Trophoblast cell (in vitro differentiated cells and primary cell): ENCODE measurements at regions not wholly inside any gene's neighbourhood (a gene's known extent, or its start where the extent isn't known, plus 50 kb on each side); places are given as distances from the start of the nearest gene placed in this dataset.

Experiments used
- DNase-seq, 2 donors: peaks; one replicate each; pipeline ENCODE4 v3.0.0-alpha.2; 2016
- H2AFZ ChIP-seq: 2 replicates; pipeline ENCODE4 v1.6.1; 2013; ENCODE audit warnings: low read length, moderate library complexity, mild to moderate bottlenecking; ENCODE audit not compliant: insufficient read depth, poor library complexity
- H2AK5ac ChIP-seq: 2 replicates; pipeline ENCODE4 v1.6.1; 2013; ENCODE audit warnings: mild to moderate bottlenecking, low read length
- H2BK120ac ChIP-seq: 2 replicates; pipeline ENCODE4 v1.6.1; 2013; ENCODE audit warnings: low read length, mild to moderate bottlenecking, moderate library complexity; ENCODE audit not compliant: insufficient read depth, poor library complexity
- H2BK12ac ChIP-seq: 2 replicates; pipeline ENCODE4 v1.6.1; 2013; ENCODE audit warnings: mild to moderate bottlenecking, low read length, moderate library complexity
- H2BK5ac ChIP-seq: 2 replicates; pipeline ENCODE4 v1.6.1; 2013; ENCODE audit warnings: low read length, low read depth, moderate library complexity, mild to moderate bottlenecking; ENCODE audit not compliant: poor library complexity
- H3K14ac ChIP-seq: 2 replicates; pipeline ENCODE4 v1.6.1; 2013; ENCODE audit warnings: mild to moderate bottlenecking, low read length
- H3K18ac ChIP-seq: 2 replicates; pipeline ENCODE4 v1.6.1; 2013; ENCODE audit warnings: mild to moderate bottlenecking, low read length
- H3K23ac ChIP-seq: 2 replicates; pipeline ENCODE4 v1.6.1; 2013; ENCODE audit warnings: low read length
- H3K27ac ChIP-seq: 2 replicates; pipeline ENCODE4 v1.5.1; 2013; ENCODE audit warnings: low read depth, mild to moderate bottlenecking, inconsistent platforms, low read length, moderate library complexity
- H3K27me3 ChIP-seq: 2 replicates; pipeline ENCODE4 v1.6.1; 2013; ENCODE audit warnings: inconsistent platforms, mild to moderate bottlenecking, low read length, moderate library complexity; ENCODE audit not compliant: insufficient read depth
- H3K36me3 ChIP-seq, 2 experiments: 1 replicate in 1 of 2; 2 replicates in 1 of 2; pipeline ENCODE4 v1.6.1; 2013; ENCODE audit warnings: low read length in 2 of 2, mild to moderate bottlenecking in 2 of 2, moderate library complexity in 1 of 2; ENCODE audit not compliant: insufficient read depth in 2 of 2, control insufficient read depth in 1 of 2
- H3K4ac ChIP-seq: 2 replicates; pipeline ENCODE4 v1.6.1; 2013; ENCODE audit warnings: low read depth, mild to moderate bottlenecking, low read length, moderate library complexity
- H3K4me1 ChIP-seq, 2 experiments: 1 replicate in 1 of 2; 2 replicates in 1 of 2; pipeline ENCODE4 v1.6.1; 2013; ENCODE audit warnings: low read length in 2 of 2, mild to moderate bottlenecking in 2 of 2, moderate library complexity in 1 of 2; ENCODE audit not compliant: insufficient read depth in 2 of 2, control insufficient read depth in 1 of 2
- H3K4me2 ChIP-seq: 2 replicates; pipeline ENCODE4 v1.6.1; 2013; ENCODE audit warnings: inconsistent platforms, mild to moderate bottlenecking, low read length, moderate library complexity
- H3K4me3 ChIP-seq: 2 replicates; pipeline ENCODE4 v1.5.1; 2013; ENCODE audit warnings: mild to moderate bottlenecking, low read depth, low read length, inconsistent platforms
- H3K79me1 ChIP-seq: one replicate; pipeline ENCODE4 v1.6.1; 2013; ENCODE audit warnings: low read length
- H3K79me2 ChIP-seq: 2 replicates; pipeline ENCODE4 v1.6.1; 2013; ENCODE audit warnings: low read length, mild to moderate bottlenecking; ENCODE audit not compliant: control insufficient read depth, insufficient read depth, poor library complexity
- H3K9ac ChIP-seq: 2 replicates; pipeline ENCODE4 v1.6.1; 2013; ENCODE audit warnings: mild to moderate bottlenecking, low read length
- H3K9me3 ChIP-seq: 2 replicates; pipeline ENCODE4 v1.6.1; 2013; ENCODE audit warnings: low read depth, mild to moderate bottlenecking, control low read depth, inconsistent platforms, low read length; ENCODE audit not compliant: insufficient read depth
- H4K12ac ChIP-seq: 2 replicates; pipeline ENCODE4 v1.6.1; 2013; ENCODE audit warnings: low read depth, mild to moderate bottlenecking, low read length, moderate library complexity
- H4K8ac ChIP-seq: 2 replicates; pipeline ENCODE4 v1.6.1; 2013; ENCODE audit warnings: low read depth, mild to moderate bottlenecking, low read length, moderate library complexity
- H4K91ac ChIP-seq: one replicate; pipeline ENCODE4 v1.6.1; 2013; ENCODE audit warnings: low read depth, mild to moderate bottlenecking, low read length, moderate library complexity
- WGBS: extraction: QIAGEN DNeasy Blood & Tissue Kit; methylation state at CpG from one replicate; pipeline ENCODE4 v1.1.7; 2013; ENCODE audit warnings: missing lambda C conversion rate; ENCODE audit not compliant: insufficient read length, insufficient coverage; ENCODE audit errors: extremely low coverage; 5-methylcytosine and 5-hydroxymethylcytosine counted together

DNA sequence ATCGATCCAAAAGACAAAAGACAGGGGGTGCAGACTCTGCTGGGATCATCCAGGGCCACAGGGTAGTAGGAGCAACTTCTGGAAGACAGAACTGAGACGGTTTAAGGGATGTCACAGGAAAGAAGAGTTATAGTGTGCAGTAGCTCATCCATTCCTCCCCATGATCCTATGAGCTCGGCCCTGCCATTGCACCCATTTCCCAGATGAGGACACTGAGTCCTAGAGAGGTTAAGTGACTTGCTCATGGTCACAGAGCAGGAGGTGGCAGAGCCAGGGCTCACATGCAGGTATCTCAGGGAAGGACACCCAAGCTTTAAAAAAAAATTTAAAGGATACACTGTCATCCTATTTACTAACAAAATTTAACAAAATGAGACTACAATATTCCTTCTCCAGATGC, 86.1 kb upstream of the FZD10 start:
- no peak overlapping the region for H3K18ac ChIP-seq

DNA sequence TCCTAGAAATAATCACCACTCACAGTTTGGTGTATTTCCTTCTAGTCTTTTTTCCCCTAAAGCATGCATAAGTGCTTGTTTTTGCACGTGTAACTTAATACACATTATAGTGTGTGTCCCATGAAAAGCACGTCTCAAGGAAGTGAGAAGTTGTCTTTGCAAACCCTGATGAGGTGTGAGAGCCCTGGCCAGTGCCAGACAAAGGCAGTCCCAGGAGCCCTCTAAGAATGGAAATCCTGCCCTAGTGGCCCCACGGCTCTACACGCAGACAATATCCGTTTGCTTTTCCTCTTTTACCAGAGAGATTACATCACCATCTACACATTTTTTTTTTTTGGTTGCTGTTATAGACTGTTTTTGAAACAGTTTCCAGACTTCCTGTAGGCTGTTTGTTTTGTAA, 85.5 kb upstream of the FZD10 start:
- H3K27ac ChIP-seq = no peak overlapping the region
- no peaks in the 10 kb centered on the region for H3K27me3 ChIP-seq
- H3K4me2 ChIP-seq = no peak overlapping the region
- no peak overlapping the region for H3K18ac ChIP-seq
- H2AFZ ChIP-seq = no peak overlapping the region
- no peaks in the 10 kb centered on the region for H3K79me2 ChIP-seq
- no peak overlapping the region for H4K8ac ChIP-seq
- H3K36me3 ChIP-seq = no peaks in the 10 kb centered on the region
- no CpG with 5 or more reads among the region's 5 CpGs for WGBS
- no peak overlapping the region for H3K4ac ChIP-seq
- no peak overlapping the region for H2BK5ac ChIP-seq
- no peaks in the 10 kb centered on the region for H3K9me3 ChIP-seq
- H3K23ac ChIP-seq = no peak overlapping the region
- H4K12ac ChIP-seq = no peak overlapping the region
- no peaks in the 10 kb centered on the region for H3K79me1 ChIP-seq
- H2BK12ac ChIP-seq = no peak overlapping the region
- H3K4me3 ChIP-seq = no peak overlapping the region
- no peak overlapping the region for H3K9ac ChIP-seq
- H2BK120ac ChIP-seq = no peak overlapping the region
- H4K91ac ChIP-seq = no peak overlapping the region
- H3K14ac ChIP-seq = no peak overlapping the region
- no peaks in the 10 kb centered on the region for H3K4me1 ChIP-seq
- H2AK5ac ChIP-seq = no peak overlapping the region
- no peak for DNase-seq

More for the DNA sequence above, 86.1 kb upstream of the FZD10 start:
- Histone ChIP-seq H3K79me1 (no peaks in the 10 kb centered on the region), H3K9me3 (no peaks in the 10 kb centered on the region), H2AK5ac (no peak overlapping the region), H3K14ac (no peak overlapping the region), H3K4me2 (no peak overlapping the region), H3K79me2 (no peaks in the 10 kb centered on the region), H3K9ac (no peak overlapping the region), H3K27me3 (no peaks in the 10 kb centered on the region), H3K36me3 (no peaks in the 10 kb centered on the region), H3K4me3 (no peak overlapping the region), H3K23ac (no peak overlapping the region), H3K27ac (no peak overlapping the region), H4K91ac (no peak overlapping the region), H2BK120ac (no peak overlapping the region), H3K4ac (no peak overlapping the region), H3K4me1 (no peaks in the 10 kb centered on the region), H2BK12ac (no peak overlapping the region), H4K12ac (no peak overlapping the region), H2BK5ac (no peak overlapping the region), H4K8ac (no peak overlapping the region), H2AFZ (no peak overlapping the region)
- WGBS = no CpG with 5 or more reads among the region's 3 CpGs
- no peak for DNase-seq

DNA sequence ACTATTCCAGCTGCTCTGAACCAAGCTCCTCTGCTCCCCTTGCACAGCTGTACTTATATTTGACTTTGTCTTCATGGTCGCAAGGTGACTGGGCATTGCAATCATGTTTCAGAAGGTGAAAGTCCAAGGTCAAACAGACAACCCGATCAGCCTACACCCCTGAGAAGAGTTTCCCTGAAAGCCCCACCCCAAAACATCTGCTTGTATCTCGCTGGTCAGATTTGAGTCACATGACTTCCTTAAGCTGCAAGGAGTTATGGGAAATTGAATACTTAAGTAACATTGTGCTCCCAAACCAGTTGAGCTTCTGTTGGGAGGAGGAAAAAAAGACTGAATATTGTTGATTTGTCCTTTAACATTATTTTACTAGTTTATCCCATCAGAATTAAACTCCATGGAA, 83.4 kb upstream of the FZD10 start:
- Histone ChIP-seq H3K14ac (no peak overlapping the region), H3K18ac (no peak overlapping the region), H3K4me1 (no peaks in the 10 kb centered on the region), H2BK120ac (no peak overlapping the region), H3K4me3 (no peak overlapping the region), H2AFZ (no peak overlapping the region), H3K23ac (no peak overlapping the region), H4K8ac (no peak overlapping the region), H3K79me2 (no peaks in the 10 kb centered on the region), H2BK5ac (no peak overlapping the region), H3K79me1 (no peaks in the 10 kb centered on the region), H3K9me3 (no peaks in the 10 kb centered on the region), H3K4ac (no peak overlapping the region), H3K4me2 (no peak overlapping the region), H2BK12ac (no peak overlapping the region), H3K36me3 (no peaks in the 10 kb centered on the region), H3K9ac (no peak overlapping the region), H4K12ac (no peak overlapping the region), H2AK5ac (no peak overlapping the region), H4K91ac (no peak overlapping the region), H3K27me3 (no peaks in the 10 kb centered on the region), H3K27ac (no peak overlapping the region)
- WGBS = no CpG with 5 or more reads among the region's 3 CpGs
- no peak for DNase-seq

DNA sequence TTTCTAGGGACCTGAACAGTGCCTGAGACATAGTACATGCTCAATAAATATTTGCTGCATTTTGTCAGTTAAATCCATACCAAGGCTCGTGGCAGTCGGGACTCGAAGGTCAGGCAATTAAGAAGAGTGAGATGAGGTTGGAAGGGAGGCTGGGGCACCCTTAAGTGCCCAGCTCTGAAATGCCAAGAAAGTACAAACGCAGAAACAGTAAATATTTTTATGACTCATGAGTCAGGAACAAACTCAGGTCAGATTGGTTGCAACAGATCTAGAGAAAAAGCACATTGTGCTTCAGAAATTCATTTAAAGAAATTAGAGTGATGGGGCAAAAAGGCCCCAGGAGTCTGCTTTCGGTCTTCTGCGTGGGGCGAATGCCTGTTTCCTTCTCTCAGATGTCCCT, 83.0 kb upstream of the FZD10 start:
- Histone ChIP-seq H2BK12ac (no peak overlapping the region), H3K4me3 (no peak overlapping the region), H3K4me2 (no peak overlapping the region), H2AFZ (no peak overlapping the region), H3K27ac (no peak overlapping the region), H2BK120ac (no peak overlapping the region), H2AK5ac (no peak overlapping the region), H3K9me3 (peaks cover 1% of the 10 kb centered on the region), H4K12ac (no peak overlapping the region), H3K36me3 (no peaks in the 10 kb centered on the region), H3K18ac (no peak overlapping the region), H3K27me3 (no peaks in the 10 kb centered on the region), H3K79me2 (no peaks in the 10 kb centered on the region), H3K9ac (no peak overlapping the region), H3K4ac (no peak overlapping the region), H3K4me1 (no peaks in the 10 kb centered on the region), H3K23ac (no peak overlapping the region), H4K8ac (no peak overlapping the region), H4K91ac (no peak overlapping the region), H3K79me1 (no peaks in the 10 kb centered on the region), H2BK5ac (no peak overlapping the region), H3K14ac (no peak overlapping the region)
- WGBS = no CpG with 5 or more reads among the region's 7 CpGs
- peak in 1 of 2 donors; percentile 3 for DNase-seq
